HG03432 (cell line): ENCODE measurements at regions not wholly inside any gene's neighbourhood (a gene's known extent, or its start where the extent isn't known, plus 50 kb on each side); places are given as distances from the start of the nearest gene placed in this dataset.

Source experiments
- ATAC-seq: cut with Tn5 transposase; IDR thresholded peaks from one replicate; pipeline ENCODE4 v1.9.1; 2021; ENCODE audit warnings: mild to moderate bottlenecking, moderate library complexity; ENCODE audit not compliant: unreplicated experiment

DNA sequence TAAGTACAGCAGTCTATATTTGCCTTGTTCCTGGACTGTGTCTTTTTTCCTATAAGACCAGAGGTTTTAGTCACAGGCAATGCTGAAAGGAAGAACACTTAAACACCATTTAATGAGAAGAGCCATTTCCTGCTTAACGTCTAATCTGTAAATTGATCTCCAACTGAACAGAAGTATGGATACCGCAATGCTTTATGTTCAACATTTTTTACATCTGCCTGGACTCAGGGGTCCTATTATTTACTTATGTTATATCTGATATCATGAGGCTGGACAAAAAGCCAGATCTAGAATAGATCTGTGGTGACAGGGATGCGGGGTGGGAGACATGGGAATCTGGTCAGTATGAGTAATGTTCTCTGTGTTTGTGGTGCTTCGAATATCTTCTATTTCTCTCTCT, 334.6 kb upstream of the MPDZ start:
- ATAC-seq = no peak

DNA sequence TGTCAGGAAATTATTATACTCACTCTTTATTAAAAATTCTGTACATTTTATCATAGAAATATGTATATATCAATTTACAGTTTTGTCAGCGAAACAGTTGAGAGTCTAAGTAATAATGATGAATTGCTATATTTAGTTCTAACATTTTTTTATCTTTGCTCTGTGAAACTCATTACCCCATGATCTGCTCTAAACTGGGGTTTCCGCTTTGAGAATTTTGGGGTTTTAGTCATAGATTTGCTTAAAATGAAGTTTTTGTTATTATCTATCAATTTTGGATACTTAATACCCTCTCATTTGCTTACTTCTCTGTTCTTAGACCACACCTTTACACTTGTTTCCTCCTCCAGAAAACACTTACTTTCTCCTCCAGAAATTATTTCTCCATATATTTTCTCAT, 333.8 kb upstream of the MPDZ start:
- ATAC-seq = no peak

DNA sequence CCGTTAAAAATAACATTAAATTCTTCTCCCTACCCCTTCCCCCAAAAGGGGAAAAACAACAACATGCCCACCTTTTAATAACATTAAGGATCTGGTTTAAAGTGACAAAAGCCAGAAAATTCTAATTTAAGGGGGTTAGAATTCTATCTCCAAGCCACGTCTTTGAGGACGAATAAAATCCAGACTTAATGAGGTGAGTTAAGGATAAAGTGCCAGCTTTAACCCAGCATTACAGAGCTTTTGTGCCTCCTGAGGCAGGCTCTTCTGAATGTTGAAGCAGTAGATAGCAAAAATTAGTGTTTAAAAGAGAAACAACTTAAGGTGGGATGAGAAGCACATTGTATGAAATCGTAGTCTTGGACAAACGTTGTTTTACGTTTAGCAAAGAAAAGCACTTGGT, 329.0 kb upstream of the MPDZ start:
- no peak for ATAC-seq

DNA sequence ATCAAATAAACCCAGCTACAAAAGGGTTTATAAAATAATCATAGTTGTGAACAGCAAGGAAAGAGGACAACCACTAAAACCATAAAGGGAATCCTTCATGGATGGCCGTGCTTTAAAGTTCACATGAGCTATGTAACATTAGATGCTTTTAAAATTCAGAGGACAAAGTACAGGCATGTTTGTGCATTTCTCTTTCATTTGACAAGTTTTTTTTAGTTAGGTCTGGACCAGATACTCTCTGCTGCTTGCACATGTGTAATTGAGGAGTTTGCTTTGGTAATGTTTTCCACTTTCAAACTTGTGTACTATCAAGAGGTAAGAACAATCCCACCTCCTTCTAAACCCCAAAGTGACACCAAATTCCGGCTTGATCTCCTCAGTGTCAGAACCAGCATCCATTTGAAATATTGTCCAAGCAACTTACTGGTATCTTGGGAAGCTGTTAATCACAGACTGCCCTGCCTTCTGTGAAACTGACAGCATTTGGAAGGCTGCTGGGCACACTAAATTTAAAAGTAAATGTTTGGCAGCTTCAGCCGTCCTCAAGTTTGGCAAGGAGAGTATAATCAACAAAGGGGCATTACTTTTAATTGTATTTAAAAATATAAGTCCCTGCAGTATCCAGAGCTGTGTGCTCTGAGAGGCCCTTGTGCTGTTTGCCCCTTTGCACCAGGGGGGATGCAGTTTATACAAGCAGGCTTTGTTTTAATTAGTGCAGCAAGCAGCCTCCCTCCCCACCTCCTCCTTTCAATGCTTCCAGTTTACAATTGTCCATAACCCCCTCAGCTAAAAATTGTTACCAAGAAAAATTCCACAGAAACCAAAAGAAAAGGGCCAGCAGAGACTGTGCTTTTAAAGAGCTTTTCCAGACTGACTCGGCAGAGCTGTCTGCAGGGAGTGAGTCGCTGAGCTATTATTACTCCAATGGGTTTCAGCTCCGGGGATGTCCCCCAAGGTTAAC, 328.3 kb upstream of the MPDZ start:
- ATAC-seq = no peak

DNA sequence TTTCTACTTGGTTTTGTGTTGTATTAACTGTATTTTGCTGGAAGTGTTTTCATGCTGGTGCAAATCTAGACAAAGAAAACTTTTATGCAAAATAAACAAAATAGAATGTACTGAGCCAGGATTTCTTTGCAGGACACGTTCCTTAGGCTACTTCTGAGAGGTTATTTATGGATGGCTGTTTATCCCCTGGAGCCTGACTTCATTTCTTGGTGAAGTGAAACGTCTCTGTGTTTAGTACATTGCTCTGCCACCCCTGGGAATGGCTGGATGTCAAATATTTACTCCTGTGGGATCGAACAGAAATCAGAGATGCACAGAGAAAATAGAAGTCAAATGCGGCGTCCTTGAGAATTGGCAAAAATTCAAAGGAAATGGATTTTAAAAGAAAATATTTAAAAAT, 327.1 kb upstream of the MPDZ start:
- no peak for ATAC-seq

DNA sequence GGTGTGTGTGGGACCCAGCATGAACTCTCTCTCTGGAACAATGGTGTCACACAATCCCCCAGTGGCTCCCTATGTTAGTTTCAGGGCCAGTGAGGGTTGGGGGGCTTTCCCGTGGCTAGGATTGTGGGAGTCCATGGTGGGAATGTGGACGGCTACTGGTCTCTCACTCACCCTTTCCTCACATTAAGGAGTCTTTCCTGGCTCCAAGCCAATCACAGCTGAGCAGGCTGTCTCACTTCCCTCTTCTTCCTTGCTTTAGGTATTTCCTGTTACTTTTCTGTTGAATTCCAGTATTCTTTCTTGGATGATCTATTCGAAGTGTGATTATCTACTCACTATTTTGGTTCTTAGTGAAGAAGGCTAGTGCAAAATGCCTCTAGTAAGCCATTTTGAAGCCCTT, 324.4 kb upstream of the MPDZ start:
- no peak for ATAC-seq

DNA sequence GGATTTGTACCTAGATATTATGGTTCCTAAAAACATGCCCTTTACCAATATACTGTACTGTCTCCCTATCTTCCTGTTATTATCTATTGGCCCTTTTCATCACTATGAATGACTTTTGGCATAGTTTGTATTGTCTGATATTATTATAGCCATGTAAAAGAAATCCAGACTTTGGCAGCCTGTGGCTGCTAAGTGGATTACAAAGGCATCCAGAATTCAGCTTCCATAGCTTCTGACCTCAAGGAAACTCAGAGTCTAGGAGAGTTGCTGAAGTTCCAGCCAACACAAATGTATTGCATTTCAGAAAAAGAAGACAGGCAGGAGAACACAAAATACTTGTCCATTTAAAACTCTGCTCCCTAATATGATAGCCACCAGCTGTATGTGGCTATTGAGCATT, 319.2 kb upstream of the MPDZ start:
- ATAC-seq = no peak

DNA sequence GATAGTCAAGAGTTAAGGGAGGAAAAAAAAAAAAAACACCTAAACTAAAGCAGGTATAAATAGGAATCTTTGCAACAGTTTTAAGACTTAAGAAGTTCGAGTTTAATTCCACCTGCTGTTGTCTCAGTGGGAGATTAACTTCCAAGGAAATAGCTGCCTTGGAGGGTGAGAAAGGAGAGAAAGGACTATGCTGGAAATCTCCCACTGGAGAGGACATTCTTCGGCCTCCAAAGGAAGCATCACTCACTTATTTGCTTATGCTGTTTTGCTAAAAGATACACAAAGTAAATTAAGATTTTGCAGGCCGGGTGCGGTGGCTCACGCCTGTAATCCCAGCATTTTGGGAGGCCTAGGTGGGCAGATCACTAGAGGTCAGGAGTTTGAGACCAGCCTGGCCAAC, 317.9 kb upstream of the MPDZ start:
- no peak for ATAC-seq

DNA sequence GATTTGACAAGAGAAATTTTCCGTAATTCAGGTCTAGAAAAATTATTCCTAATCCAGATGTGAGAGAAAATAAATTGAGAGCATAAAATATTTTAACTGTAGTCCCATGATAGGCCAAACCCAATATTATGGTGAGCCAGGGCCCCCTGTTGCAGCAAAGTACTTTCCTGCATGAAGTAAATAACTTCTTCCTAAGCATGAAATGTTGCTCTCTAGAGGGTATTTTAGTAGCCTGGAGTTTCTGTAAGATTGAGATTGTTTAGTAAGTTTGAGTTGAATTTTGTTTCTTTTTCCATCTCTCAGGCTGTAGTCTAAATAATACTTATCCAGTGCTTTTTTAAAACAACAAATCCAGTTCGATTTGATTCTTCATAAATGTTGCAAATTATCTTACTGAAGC, 317.5 kb upstream of the MPDZ start:
- no peak for ATAC-seq

DNA sequence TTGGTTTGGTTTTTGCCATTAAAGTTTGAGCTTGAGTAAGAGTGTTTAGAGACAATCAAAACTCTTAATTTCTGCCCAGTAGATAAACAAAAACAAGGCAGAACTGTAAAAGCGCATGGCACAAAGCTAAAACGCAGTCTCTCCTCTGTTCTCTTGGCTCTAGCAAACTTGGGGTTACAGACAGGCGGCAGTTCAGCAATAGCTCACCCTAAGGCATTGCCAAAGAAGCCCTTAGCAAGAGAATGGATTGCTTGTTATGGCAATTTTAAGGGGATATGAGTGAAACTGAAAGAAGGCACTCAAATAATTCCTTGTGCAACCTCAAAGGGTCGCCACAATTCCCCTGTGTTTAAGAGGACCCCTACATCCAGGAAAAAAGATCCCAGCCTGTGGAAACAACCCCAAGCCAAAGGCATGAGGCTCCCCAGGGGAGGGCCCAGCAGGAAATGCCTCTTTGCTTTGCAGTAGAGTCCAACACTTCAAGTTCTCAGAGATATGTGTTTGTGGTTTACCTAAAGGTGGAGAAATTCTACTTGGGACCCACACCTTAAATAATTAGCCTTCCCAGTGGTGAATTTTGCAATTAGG, 317.0 kb upstream of the MPDZ start:
- no peak for ATAC-seq

DNA sequence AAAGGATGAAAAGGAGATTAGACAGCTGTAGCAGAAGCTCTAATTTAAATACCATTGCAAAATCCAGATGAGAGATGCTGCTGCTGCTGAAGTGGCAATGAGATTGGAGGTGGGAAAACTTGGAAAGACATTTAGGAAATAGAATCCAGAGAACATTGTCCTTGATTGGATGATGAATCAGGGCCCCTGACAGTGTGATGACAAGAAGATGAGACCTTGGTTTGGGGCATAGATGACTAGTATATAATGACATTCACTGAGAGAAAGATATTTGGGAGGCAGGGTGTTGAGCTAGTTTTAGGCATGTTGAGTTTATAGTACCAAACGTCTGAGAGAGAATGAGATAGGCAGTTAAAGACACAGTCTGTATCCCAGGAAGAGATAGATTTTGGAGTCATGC, 311.5 kb upstream of the MPDZ start:
- no peak for ATAC-seq

DNA sequence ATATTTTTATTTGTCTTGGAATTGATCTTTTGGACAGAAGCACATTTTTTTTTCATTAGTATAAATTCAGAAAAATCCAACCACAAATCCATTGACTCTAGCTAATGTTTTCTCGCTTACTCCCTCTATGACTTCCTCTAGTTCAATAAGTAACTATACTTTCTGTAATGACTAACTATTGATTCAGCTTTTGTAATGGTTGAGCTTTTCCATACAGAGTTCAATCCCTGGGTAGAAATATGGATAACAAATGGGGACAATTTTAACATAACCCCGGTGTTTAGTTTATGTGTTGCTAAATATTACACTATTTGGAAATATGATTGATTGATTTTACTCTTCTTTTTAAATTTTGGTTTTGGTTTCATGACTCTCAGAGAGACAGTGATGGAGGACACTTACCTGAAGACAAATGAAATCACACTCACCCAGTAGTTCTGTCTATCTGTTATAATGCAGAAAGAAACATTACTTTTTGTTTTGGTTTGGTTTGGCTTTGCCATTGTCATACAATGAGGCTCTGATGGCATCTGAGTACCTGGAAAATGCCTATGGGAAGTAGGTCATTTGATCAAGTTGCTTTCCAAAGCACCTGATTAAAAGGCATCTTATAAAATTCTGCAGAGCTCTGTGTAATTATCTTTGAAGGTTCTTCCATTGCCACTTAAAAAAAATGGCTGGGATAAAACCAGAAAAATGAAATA, 309.7 kb upstream of the MPDZ start:
- no peak for ATAC-seq

DNA sequence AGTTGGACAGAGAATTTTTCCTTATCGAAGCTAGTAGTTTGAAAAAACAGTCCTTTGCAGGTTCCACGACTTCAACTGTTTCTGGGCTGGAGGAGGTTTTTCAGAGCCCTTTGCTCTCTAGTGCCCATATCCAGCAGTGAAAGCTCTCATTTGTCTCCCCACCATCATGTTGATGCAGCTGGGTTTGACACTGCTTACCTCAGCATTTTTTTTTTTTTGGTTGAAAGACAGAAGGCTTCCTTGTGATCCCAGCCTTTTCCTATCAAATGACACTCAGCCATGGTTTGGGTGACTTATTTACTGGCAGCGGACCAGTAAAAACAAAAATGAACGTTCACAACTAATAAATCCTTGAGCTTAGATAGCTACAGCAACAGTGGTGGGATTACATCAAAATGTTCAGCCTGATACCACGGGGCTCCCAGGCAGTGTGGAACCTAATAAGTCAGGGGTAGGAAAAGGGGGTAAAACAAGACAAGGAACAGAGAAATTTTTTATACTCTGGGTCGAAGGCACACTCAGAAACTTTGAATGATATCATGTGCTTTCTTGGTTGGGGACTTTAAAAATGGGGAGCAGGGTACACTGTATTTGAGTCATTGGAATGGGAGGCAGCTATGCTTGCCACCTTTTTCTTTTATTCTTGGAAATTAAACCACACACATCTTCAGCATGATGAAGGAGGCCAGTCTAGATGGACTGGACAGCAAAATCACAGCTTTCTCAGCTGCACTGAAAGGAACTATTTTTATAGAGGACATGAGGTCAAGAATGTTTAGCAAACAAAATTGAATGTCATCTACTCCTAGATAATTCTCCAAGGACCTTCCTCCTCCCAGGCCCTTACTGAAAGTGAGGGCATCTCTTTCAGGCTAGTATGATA, 308.9 kb upstream of the MPDZ start:
- no peak for ATAC-seq

DNA sequence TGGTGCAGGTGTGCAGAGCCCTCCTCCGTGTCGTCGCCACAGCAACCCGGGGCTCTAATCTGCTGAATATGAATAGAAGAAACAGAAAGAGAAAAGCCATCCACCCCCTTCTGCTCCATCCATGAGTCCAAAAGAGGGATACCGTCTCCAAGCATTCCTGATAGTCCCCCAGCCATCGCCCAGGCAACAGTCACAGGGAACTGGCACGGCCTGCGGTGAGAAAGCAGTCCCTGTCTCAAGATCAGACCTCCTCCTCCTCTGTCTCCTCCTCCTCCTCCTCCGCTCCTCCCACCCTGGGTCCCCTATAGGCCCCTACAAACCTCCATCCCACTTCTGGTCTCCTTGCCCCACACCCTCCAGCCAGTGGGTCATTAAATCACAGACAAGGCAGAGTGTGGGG, 308.1 kb upstream of the MPDZ start:
- ATAC-seq = no peak

DNA sequence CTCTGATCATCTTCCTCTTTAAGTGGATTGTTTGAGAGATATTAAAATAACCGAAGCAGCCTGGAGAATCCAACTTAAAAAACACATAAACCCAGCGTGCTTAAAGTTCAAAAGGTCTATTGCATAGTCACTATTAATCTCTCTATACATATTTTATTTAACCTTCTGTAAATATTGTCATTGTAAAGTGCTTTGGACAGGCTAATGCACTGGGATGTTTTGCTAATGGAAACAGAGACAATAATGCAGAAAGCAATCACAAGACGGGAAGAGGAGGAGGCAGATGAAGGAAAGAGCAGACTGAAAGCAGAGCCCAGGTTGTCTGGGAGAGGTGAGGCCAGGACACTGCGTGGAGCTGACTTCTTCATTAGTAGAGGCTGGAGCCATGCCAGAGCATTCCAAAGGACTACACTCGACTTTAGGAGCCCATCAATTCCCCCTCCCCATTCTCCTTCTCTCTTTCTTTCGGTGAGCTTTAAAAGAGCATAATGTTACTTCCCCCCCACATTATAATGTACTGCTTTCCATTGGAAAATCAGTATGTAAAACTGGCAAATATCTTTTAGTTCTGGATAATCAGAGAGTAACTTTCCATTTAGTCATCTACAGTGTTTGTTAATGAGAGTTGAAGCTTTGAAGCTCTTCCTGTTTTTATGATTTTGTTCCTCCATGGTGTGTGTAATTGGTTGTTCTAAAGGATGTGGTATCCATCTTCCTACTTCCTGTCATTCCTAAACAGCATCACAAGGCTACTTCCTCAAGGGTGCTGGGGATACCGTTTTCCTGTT, 307.3 kb upstream of the MPDZ start:
- ATAC-seq = no peak

DNA sequence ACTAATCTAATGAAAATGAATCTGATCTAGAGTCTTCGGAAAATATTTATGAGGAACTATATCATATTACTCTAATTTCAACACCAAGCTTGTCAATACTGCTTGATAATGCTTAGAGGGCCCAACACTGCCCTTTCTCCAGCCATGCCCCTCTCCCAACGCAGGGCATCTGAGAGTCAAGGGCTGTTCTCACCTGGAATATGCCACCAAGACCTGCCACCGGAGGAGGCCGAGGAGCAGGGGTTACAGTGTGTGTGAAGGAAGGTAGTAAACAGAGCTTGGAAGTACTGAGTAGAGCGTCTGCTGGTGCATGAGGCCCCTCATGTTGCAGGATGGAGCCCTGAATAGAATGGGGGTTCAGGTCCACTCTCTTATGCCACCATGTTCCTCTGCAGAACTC, 301.3 kb upstream of the MPDZ start:
- no peak for ATAC-seq

DNA sequence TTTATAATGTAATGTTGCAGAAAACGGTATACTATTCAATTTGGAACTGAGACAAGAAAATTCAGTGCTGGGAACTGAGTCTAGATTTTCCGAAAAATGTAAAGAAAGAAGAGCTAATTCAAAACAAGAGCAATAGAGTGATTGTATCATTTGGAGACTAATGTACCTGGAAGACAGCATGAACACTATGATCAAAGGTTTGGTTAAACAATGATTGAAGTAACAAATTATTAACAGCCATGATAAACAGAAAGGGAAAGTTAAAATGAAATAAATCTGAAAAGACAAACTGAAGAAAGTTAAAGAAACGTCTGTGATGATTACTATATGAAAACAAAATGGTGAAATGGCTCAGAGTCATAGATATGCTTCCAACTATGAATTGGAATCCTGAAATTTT, 300.6 kb upstream of the MPDZ start:
- no peak for ATAC-seq

DNA sequence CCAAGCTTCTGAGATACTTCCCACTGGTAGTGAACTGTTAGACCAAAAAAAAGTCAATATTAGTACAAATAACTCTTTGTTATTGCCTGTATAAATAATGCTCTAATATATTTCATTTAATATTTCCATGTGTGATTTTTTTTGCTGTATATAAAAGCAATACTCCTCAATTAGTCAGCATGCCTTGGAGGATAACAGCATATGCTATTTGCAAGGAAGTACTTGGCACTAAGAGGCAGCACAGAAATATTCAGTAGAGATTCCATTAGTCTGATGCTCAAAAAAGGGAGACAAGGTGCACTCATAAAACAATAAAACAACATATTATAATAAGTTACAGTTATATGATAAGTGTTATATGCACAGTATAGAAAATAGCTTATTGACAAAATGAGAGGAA, 296.6 kb upstream of the MPDZ start:
- ATAC-seq = no peak

DNA sequence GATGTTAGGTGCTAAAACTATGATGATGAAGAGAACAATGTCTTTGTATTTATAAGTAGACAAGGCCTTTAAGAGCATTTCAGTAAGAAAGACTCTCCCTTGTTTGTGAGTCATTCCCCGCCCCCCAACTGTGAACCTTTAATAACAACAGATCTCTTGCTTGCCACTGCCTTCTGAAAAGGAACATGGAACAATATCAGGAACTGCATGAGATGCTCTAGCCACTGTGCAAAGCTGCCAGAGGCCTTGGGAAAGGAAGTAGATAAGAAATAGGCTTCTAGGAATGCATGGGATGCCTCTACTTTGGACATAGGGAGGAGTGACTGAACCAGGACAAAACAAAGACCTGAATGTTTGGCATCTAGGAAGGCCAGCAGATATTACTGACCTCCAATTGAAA, 296.1 kb upstream of the MPDZ start:
- no peak for ATAC-seq
